Effector memory CD8-positive, alpha-beta T cell (primary cell): ENCODE measurements at regions not wholly inside any gene's neighbourhood (a gene's known extent, or its start where the extent isn't known, plus 50 kb on each side); places are given as distances from the start of the nearest gene placed in this dataset.
A peak's percentile ranks its signal among the peaks of the same experiment; 100 is the strongest.

Experiments used
- ATAC-seq: fragments of 150-1000 bp; cut with Tn5 transposase; replicated peaks from 2 replicates; pipeline ENCODE4 v1.10.0; 2021; ENCODE audit warnings: mild to moderate bottlenecking, moderate library complexity
- DNase-seq, 3 experiments: peaks; one replicate each; pipeline ENCODE4 v3.0.0; 2021
- H3K27ac Mint-ChIP-seq, 2 donors: one replicate each; pipeline ENCODE4 v1.8.0; 2022; ENCODE audit warnings: mild to moderate bottlenecking in 2 of 2, mixed read lengths in 2 of 2, moderate library complexity in 2 of 2
- H3K27me3 Mint-ChIP-seq, 2 donors: one replicate each; pipeline ENCODE4 v1.8.0; 2022; ENCODE audit warnings: mixed read lengths in 2 of 2
- H3K36me3 Mint-ChIP-seq: one replicate; pipeline ENCODE4 v1.8.0; 2022; ENCODE audit warnings: mild to moderate bottlenecking, moderate library complexity, mixed read lengths; ENCODE audit not compliant: insufficient read depth
- H3K4me1 Mint-ChIP-seq, 2 donors: one replicate each; pipeline ENCODE4 v1.8.0; 2022; ENCODE audit warnings: low read depth in 2 of 2, mixed read lengths in 2 of 2
- H3K4me3 Mint-ChIP-seq, 2 donors: one replicate each; pipeline ENCODE4 v1.8.0; 2022; ENCODE audit warnings: mild to moderate bottlenecking in 2 of 2, mixed read lengths in 2 of 2, moderate library complexity in 2 of 2
- H3K9me3 Mint-ChIP-seq, 2 donors: one replicate each; pipeline ENCODE4 v1.8.0; 2022; ENCODE audit warnings: mixed read lengths in 2 of 2

DNA sequence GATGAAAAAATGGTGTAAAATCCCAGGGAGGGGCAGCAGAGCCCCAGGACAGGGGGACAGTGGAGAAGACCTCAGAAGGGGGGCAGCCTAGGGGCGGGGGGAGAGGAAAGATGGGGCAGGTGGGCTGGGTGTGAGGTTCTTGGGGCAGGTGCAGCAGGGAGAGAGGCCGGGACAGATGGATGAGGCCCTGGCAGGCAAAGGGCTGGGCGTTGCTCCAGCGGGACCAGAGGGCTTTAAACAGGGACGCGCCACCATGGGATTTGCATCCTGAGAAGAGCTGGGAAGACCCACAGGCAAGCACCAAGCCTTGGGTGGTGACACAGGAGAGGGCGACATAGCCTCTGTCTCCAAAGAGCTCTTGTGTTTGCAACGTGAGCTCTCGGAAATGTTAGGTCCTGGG is 1342.8 kb downstream of the TBC1D22A start:
- Mint-ChIP-seq H3K4me1 (peaks cover 11 to 12% of the 10 kb centered on the region in 2 donors), H3K9me3 (peaks cover 0 to 3% of the 10 kb centered on the region in 2 donors)

DNA sequence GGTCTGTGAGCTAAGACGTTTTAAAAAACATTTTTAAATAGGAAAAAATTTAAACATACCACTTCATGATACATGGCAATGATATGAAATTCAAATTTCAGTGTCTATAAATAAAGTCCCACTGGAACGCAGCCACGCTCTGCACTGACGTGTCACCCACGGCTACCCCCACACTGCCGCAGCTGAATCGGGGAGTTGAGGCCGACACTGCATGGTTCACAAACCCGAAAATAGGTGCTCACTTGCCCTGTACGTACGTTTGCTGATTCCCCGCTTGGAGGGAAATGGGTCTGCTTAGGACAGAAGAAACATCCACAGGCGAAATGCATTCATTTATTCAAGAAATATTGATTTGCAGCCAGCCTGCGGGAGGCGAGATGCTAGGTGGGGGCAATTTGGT is 1342.3 kb downstream of the TBC1D22A start:
- peaks cover 0 to 21% of the 10 kb centered on the region in 2 donors for H3K27me3 Mint-ChIP-seq
- ATAC-seq (no peak), DNase-seq (no peak)
- peak overlapping the region in 1 of 2 donors; percentile 44 for H3K27ac Mint-ChIP-seq
- H3K9me3 Mint-ChIP-seq, result peaks cover 0 to 3% of the 10 kb centered on the region in 2 donors
- H3K36me3 Mint-ChIP-seq, result no peaks in the 10 kb centered on the region
- H3K4me1 Mint-ChIP-seq, result peaks cover 15 to 17% of the 10 kb centered on the region in 2 donors
- no peak overlapping the region for H3K4me3 Mint-ChIP-seq

More for the DNA sequence above, 1342.8 kb downstream of the TBC1D22A start:
- DNase-seq (no peak), ATAC-seq (no peak)
- Mint-ChIP-seq H3K4me3 (no peak overlapping the region), H3K27me3 (peaks cover 0 to 21% of the 10 kb centered on the region in 2 donors), H3K36me3 (no peaks in the 10 kb centered on the region), H3K27ac (peak overlapping the region in 1 of 2 donors; percentile 44)

DNA sequence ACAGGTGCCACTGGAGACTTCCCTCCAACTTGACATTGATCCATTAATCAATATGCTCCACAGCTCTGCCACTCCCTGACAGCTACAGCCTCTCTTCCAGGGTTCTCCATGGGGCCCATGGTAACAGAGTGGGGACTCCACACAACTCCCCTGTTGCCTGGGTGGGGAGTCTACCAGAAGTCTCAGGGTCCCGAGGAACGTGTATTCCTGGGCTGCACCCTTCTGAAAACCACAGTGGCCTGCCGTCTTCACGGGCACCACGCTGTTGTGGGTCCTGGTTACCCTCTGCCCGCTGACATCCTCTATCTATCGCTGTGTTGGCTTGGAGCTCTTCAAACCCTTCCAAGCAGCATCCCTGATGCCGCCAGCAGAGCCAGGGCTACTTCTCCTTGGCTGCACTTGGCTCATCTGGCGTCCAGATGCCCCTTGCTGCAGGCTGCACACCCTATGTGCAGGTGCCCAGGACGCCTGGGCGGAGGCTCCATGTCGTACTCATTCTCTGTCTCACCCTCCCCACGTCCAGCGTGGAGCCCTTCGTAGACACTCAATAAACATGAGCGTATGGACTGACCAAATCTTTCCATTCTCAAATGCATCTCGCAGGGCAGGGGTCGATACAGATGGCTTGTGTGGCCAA is 1341.8 kb downstream of the TBC1D22A start:
- Mint-ChIP-seq H3K9me3 (peaks cover 0 to 3% of the 10 kb centered on the region in 2 donors), H3K4me3 (no peak overlapping the region), H3K4me1 (peaks cover 19 to 20% of the 10 kb centered on the region in 2 donors), H3K36me3 (no peaks in the 10 kb centered on the region), H3K27ac (peak overlapping the region in 1 of 2 donors; percentile 44), H3K27me3 (peaks cover 0 to 21% of the 10 kb centered on the region in 2 donors)
- ATAC-seq (no peak), DNase-seq (no peak)

DNA sequence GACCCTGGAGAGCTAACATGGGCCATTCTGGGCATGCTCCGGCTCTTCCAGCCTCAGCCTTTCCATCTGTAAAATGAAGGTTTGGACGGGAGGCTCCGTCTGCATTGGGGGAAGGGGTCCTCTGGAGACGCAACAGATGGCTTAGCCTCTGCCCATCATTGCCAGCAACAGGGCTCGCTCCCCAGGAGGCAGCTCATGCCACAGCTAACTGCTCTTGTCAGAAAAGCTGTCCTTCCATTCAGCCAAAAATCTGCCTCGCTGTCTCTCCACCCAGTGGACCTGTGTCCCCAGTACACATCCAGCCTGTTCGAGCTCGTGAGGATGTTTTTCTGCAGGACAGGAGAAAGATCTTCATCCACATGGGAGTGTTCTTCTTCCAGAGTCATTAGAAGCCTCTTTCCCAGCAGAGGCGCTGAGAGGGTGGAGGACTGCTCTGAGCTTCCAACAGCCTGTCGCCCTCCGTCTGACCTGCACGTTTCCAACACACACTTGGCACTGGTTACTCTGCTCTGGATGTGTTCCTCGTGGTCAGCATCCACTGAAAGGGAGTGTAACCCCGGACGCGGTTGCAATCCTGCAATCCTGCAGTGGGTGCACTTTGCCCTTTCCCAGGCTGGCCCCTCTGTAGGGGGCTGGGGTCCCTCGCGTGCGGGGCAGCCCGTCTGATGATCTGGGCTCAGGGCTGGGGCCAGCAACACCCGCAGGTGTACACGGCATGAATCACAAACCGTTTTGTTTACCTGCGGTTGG is 1340.9 kb downstream of the TBC1D22A start:
- H3K4me1 Mint-ChIP-seq, result peaks cover 26 to 28% of the 10 kb centered on the region in 2 donors
- no peaks in the 10 kb centered on the region for H3K36me3 Mint-ChIP-seq
- H3K4me3 Mint-ChIP-seq, result no peak overlapping the region
- ATAC-seq (no peak), DNase-seq (no peak)
- peaks cover 0 to 21% of the 10 kb centered on the region in 2 donors for H3K27me3 Mint-ChIP-seq
- H3K27ac Mint-ChIP-seq, result peak overlapping the region in 1 of 2 donors; percentile 19
- H3K9me3 Mint-ChIP-seq, result peaks cover 0 to 3% of the 10 kb centered on the region in 2 donors

DNA sequence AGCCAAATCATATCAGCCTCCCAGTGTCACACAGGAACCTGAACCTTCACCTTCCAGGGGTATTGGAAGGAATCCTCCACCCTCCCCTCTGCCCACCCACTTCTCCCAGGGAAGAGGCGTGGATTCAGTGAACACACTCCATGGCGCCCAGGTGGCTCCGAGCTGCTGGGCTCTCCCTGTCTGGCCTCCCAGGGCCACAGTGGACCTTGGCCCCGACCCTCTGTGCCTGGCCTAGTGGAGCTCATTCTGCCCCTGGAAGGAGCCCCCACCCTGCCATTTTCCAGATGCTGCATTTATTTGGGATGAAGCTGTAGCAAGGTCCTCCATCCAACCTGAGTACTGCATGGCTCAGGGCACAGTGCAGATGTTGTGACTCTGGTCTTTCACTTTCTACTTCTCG is 1340.1 kb downstream of the TBC1D22A start:
- Mint-ChIP-seq H3K9me3 (peaks cover 0 to 3% of the 10 kb centered on the region in 2 donors), H3K36me3 (peaks cover 4% of the 10 kb centered on the region), H3K4me1 (peaks cover 33 to 35% of the 10 kb centered on the region in 2 donors), H3K27ac (peak overlapping the region in 1 of 2 donors; percentile 19), H3K4me3 (no peak overlapping the region), H3K27me3 (peaks cover 0 to 21% of the 10 kb centered on the region in 2 donors)
- no peak for ATAC-seq
- no peak for DNase-seq

DNA sequence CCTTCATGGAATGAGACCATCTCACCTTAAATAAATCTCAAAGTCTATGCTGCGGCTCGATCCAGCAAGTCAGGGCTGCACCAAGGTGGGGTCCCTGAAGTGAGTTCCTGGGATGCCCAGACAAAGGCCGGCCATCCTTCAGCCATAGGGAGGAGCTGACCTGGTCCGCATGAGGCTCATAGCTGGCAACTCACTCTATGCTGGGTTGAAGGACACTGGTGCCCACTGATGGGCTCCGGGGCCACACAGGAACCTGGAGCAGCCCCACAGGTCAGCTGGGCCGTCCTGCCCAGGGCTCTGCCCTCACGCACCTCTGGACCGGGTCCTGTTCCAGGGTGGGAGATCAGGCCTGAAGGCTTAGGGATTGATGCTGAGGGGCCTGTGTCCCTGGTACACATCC is 1339.3 kb downstream of the TBC1D22A start:
- H3K27me3 Mint-ChIP-seq, result peaks cover 0 to 21% of the 10 kb centered on the region in 2 donors
- peaks cover 8% of the 10 kb centered on the region for H3K36me3 Mint-ChIP-seq
- ATAC-seq (no peak), DNase-seq (no peak)
- peaks cover 40 to 42% of the 10 kb centered on the region in 2 donors for H3K4me1 Mint-ChIP-seq
- peaks cover 0 to 3% of the 10 kb centered on the region in 2 donors for H3K9me3 Mint-ChIP-seq
- no peak overlapping the region for H3K4me3 Mint-ChIP-seq
- H3K27ac Mint-ChIP-seq, result peak overlapping the region in 1 of 2 donors; percentile 78

DNA sequence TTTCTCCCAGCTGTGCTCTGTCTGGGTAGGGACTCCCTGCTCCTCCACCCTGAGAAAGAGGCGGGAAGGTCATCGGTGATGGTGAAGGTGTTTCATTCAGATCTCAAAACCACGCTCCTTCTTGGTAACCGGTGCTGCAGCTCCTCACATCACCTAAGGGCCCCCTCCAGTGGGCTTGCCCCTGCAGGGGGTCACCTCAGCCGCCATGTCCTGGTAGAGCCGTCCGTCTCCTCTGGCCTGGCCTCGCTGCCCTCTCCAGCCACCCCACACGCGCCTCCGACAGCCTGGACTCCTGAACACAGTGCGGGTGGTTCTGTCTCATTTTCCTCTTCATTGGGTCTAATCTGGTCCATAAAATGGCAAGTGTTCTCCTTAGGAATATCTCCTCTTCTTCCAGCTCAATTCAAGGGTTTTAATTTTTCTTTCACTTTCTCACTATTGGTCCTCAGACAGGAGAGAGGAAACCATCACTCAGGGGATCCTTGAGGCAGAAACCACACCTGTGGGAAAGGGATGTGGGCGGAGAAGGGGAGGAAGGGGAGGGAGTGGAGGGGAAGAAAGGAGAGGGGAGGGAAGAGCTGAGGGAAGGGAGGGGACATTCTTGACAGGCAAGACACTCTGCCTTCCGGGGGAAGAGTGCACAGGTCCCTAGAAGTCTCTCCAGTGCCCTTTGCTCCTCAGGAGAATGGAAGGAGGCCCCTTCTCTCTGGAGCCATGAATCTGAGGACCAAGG is 1338.4 kb downstream of the TBC1D22A start:
- Mint-ChIP-seq H3K4me3 (peak overlapping the region; percentile 2 to 51), H3K36me3 (peaks cover 8% of the 10 kb centered on the region), H3K27ac (peak overlapping the region; percentile 78 to 87), H3K4me1 (peaks cover 41 to 45% of the 10 kb centered on the region in 2 donors), H3K9me3 (peaks cover 0 to 3% of the 10 kb centered on the region in 2 donors), H3K27me3 (peaks cover 0 to 17% of the 10 kb centered on the region in 2 donors)
- ATAC-seq (no peak), DNase-seq (no peak)

DNA sequence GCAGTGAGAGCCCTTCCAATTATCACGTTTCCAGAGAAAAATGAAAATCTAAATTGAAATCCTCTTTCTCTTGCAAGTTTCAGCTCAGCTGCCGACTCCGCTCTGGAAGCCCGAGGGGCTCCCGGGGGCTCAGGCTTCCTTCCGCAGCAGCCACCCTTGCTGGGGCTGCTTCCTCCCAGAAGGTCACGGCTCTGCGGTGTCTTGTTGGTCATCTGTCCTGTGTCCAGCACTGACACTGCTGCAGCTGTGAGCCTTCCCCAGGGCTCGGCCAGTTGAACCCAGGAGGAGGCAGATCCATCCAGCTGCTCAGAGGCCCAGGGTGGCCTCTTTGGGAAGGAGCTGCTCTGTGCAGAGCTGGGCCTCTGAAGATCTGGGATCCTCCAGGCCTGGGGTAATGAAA is 1337.2 kb downstream of the TBC1D22A start:
- Mint-ChIP-seq H3K9me3 (peaks cover 0 to 3% of the 10 kb centered on the region in 2 donors), H3K27ac (peak overlapping the region; percentile 54 to 78), H3K27me3 (peaks cover 0 to 10% of the 10 kb centered on the region in 2 donors), H3K36me3 (peaks cover 8% of the 10 kb centered on the region), H3K4me1 (peaks cover 45 to 51% of the 10 kb centered on the region in 2 donors), H3K4me3 (peak overlapping the region; percentile 51 to 58)
- ATAC-seq (no peak), DNase-seq (no peak)

DNA sequence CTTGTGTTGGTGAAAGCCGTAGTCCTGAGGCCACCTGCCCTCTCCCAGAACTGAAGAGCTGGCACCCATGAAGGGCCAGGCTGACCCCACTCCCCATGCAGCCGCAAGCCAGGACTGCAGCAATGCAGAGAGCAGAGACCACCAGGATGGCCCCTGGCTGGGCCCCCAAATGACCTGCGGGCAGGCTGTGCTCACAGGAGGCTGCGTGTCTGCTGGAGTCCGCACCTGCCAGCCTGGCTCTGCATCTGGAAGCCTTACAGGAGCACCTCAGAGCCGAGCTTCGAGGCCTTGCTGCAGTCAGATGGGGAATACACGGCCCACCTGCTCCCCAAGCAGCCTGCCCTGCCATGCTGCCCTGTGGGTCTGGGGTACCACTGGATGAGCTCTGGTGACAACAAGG is 1336.8 kb downstream of the TBC1D22A start:
- Mint-ChIP-seq H3K4me3 (peak overlapping the region; percentile 58 to 68), H3K36me3 (peaks cover 8% of the 10 kb centered on the region), H3K9me3 (peaks cover 0 to 3% of the 10 kb centered on the region in 2 donors), H3K27me3 (peaks cover 0 to 6% of the 10 kb centered on the region in 2 donors), H3K27ac (peak overlapping the region; percentile 95 to 96), H3K4me1 (peaks cover 45 to 48% of the 10 kb centered on the region in 2 donors)
- no peak for DNase-seq
- no peak for ATAC-seq

DNA sequence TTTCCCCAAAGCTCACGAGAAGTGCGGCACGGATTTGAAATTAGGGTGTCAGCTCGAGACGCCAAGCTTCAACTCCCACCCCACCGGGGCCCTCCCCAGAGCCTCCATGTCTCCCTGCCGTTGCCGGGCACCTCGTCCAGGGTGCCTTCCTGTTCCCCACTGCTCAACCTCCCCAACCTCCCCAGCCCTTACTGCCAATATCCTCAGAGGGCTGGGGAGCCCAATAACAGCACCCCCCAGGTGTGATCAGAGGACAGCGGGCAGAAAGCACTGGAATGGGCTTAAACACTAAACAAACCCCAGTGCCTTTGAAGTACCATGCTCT is 1336.4 kb downstream of the TBC1D22A start:
- peak overlapping the region; percentile 58 to 68 for H3K4me3 Mint-ChIP-seq
- no peak for ATAC-seq
- no peak for DNase-seq
- peak overlapping the region; percentile 95 to 96 for H3K27ac Mint-ChIP-seq
- H3K4me1 Mint-ChIP-seq, result peaks cover 45 to 48% of the 10 kb centered on the region in 2 donors
- H3K36me3 Mint-ChIP-seq, result peaks cover 8% of the 10 kb centered on the region
- peaks cover 0 to 2% of the 10 kb centered on the region in 2 donors for H3K27me3 Mint-ChIP-seq
- H3K9me3 Mint-ChIP-seq, result peaks cover 0 to 3% of the 10 kb centered on the region in 2 donors

DNA sequence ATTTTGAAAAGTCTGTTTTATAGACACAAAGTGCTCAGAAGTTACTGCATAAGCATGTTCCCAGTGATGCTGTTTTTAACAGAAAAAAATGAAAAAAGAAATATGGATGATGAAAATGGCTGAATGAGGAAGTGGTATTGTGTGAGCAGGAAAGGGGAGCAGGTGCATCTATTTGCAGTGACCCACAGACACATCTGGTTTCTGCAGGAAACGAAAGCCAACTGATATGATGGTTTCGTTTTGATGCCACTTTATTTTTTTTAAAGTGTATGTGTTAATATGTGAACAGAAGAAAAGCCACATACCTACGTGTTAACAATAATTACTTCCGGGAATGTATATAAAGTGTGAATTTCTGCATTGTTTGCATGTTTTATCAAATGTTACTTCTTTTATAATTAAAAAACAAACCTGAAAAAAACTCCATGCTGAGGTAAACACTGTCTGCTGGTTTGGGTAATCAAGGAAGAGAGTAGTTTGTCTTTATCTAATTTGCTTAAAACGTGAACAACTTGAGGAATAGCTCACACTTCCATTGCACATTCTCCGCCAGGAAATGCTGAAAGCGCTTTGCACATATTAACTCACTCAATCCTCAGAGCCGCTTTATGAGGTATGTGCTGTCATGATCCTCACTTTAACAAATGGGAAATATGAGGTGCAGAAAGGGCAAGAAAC is 1335.9 kb downstream of the TBC1D22A start:
- Mint-ChIP-seq H3K4me1 (peaks cover 45 to 48% of the 10 kb centered on the region in 2 donors), H3K4me3 (peak overlapping the region; percentile 58 to 68), H3K27ac (peak overlapping the region; percentile 95 to 96), H3K27me3 (no peaks in the 10 kb centered on the region), H3K9me3 (peaks cover 0 to 3% of the 10 kb centered on the region in 2 donors), H3K36me3 (peaks cover 8% of the 10 kb centered on the region)
- DNase-seq (peak in 2 of 3 experiments; percentile 41), ATAC-seq (peak; percentile 96)

DNA sequence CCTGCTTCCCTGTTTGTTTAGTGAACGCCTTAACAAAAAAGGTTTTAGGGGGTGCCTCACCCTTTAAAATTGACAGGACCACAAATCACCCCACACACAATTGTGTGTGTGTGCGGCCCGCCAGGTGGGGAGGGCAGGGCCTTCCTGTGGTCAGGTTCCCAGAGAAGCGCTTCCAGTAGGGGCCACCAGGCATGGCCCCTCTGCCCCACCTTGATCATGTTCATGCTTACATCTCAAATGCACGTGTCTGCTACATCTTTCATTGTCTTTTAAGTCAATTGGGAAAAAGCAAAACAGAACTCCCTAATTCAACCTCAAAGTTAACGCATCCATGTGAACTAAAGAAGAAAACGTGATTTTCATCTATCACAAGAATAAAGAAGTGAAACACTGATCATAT is 1335.3 kb downstream of the TBC1D22A start:
- H3K27ac Mint-ChIP-seq, result peak overlapping the region; percentile 95 to 96
- peaks cover 8% of the 10 kb centered on the region for H3K36me3 Mint-ChIP-seq
- peaks cover 0 to under 1% of the 10 kb centered on the region in 2 donors for H3K27me3 Mint-ChIP-seq
- peaks cover 45 to 48% of the 10 kb centered on the region in 2 donors for H3K4me1 Mint-ChIP-seq
- ATAC-seq, result no peak
- H3K4me3 Mint-ChIP-seq, result peak overlapping the region; percentile 58 to 68
- no peak for DNase-seq
- H3K9me3 Mint-ChIP-seq, result peaks cover 0 to 3% of the 10 kb centered on the region in 2 donors
